ENCODE measurements at regions not wholly inside any gene's neighbourhood (a gene's known extent, or its start where the extent isn't known, plus 50 kb on each side); places are given as distances from the start of the nearest gene placed in this dataset.

GRCh38 chr3:20743553-20744321 lies 557.7 kb upstream of the SGO1 start:
- DNase-seq (ENCODE audit: low read depth in 2 of 2) = no peak
- H4K20me1 ChIP-seq (ENCODE audit: control insufficient read depth, extremely low read depth, insufficient read depth, low read length) = no peaks in the 10 kb centered on the region
- no peaks in the 10 kb centered on the region for H3K4me1 ChIP-seq (ENCODE audit: control insufficient read depth, extremely low read depth, insufficient read depth, low read length)
- no peak overlapping the region for H3K9ac ChIP-seq (ENCODE audit: insufficient read depth, low read length)
- H3K27me3 ChIP-seq (ENCODE audit: control insufficient read depth, insufficient read depth, low read length) = no peaks in the 10 kb centered on the region
- TF ChIP-seq EZH2 (IDR thresholded peaks at IDR 0.05; ENCODE audit: low read length, missing control alignments) (no peak), CTCF (conservative IDR thresholded peaks at IDR 0.05 in 1 of 2, IDR thresholded peaks at IDR 0.05 in 1 of 2; ENCODE audit: low read depth in 1 of 2, low read length in 2 of 2) (no peak)
- H2AFZ ChIP-seq (ENCODE audit: low read length) = no peak overlapping the region
- H3K9me3 ChIP-seq (ENCODE audit: control insufficient read depth, insufficient read depth, low read depth, low read length) = no peaks in the 10 kb centered on the region
- no peak overlapping the region for H3K4me3 ChIP-seq (replicated peaks in 1 of 4; ENCODE audit: control extremely low read depth in 1 of 4, insufficient read depth in 1 of 4, low read depth in 3 of 4, low read length in 4 of 4)
- H3K27ac ChIP-seq (ENCODE audit: insufficient read depth, low read length) = no peak overlapping the region
- H3K36me3 ChIP-seq (ENCODE audit: control insufficient read depth, insufficient read depth, low read length) = no peaks in the 10 kb centered on the region
- no peaks in the 10 kb centered on the region for H3K79me2 ChIP-seq (ENCODE audit: control insufficient read depth, insufficient read depth, low read length)
- H3K4me2 ChIP-seq (ENCODE audit: extremely low read depth, insufficient read depth, low read length) = no peak overlapping the region

- Histone ChIP-seq H3K9ac (ENCODE audit: insufficient read depth, low read length) (no peak overlapping the region), H3K79me2 (ENCODE audit: control insufficient read depth, insufficient read depth, low read length) (no peaks in the 10 kb centered on the region), H3K36me3 (ENCODE audit: control insufficient read depth, insufficient read depth, low read length) (no peaks in the 10 kb centered on the region), H4K20me1 (ENCODE audit: control insufficient read depth, extremely low read depth, insufficient read depth, low read length) (no peaks in the 10 kb centered on the region), H3K27ac (ENCODE audit: insufficient read depth, low read length) (no peak overlapping the region), H2AFZ (ENCODE audit: low read length) (no peak overlapping the region), H3K4me1 (ENCODE audit: control insufficient read depth, extremely low read depth, insufficient read depth, low read length) (no peaks in the 10 kb centered on the region), H3K4me2 (ENCODE audit: extremely low read depth, insufficient read depth, low read length) (no peak overlapping the region), H3K4me3 (replicated peaks in 1 of 4; ENCODE audit: control extremely low read depth in 1 of 4, insufficient read depth in 1 of 4, low read depth in 3 of 4, low read length in 4 of 4) (no peak overlapping the region), H3K9me3 (ENCODE audit: control insufficient read depth, insufficient read depth, low read depth, low read length) (no peaks in the 10 kb centered on the region), H3K27me3 (ENCODE audit: control insufficient read depth, insufficient read depth, low read length) (no peaks in the 10 kb centered on the region)
- no peak for DNase-seq (ENCODE audit: low read depth in 2 of 2)
- no peak for TF ChIP-seq EZH2 (IDR thresholded peaks at IDR 0.05; ENCODE audit: low read length, missing control alignments)
- TF ChIP-seq CTCF (conservative IDR thresholded peaks at IDR 0.05 in 1 of 2, IDR thresholded peaks at IDR 0.05 in 1 of 2; ENCODE audit: low read depth in 1 of 2, low read length in 2 of 2) = no peak
These were observed 557.0 kb upstream of the SGO1 start for GRCh38 chr3:20742903-20743552.

GRCh38 chr3:20741381-20741780 lies 555.4 kb upstream of the SGO1 start:
- H3K9ac ChIP-seq (ENCODE audit: insufficient read depth, low read length) = no peak overlapping the region
- peak in 1 of 2 donors; percentile 73 for DNase-seq (ENCODE audit: low read depth in 2 of 2)

More at GRCh38 chr3:20741381-20741780, 555.4 kb upstream of the SGO1 start:
- H3K27ac ChIP-seq (ENCODE audit: insufficient read depth, low read length) = no peak overlapping the region
- no peak for TF ChIP-seq EZH2 (IDR thresholded peaks at IDR 0.05; ENCODE audit: low read length, missing control alignments)
- no peak for TF ChIP-seq CTCF (conservative IDR thresholded peaks at IDR 0.05 in 1 of 2, IDR thresholded peaks at IDR 0.05 in 1 of 2; ENCODE audit: low read depth in 1 of 2, low read length in 2 of 2)
- no peaks in the 10 kb centered on the region for H3K79me2 ChIP-seq (ENCODE audit: control insufficient read depth, insufficient read depth, low read length)
- H3K36me3 ChIP-seq (ENCODE audit: control insufficient read depth, insufficient read depth, low read length) = no peaks in the 10 kb centered on the region
- no peaks in the 10 kb centered on the region for H3K9me3 ChIP-seq (ENCODE audit: control insufficient read depth, insufficient read depth, low read depth, low read length)
- H3K4me1 ChIP-seq (ENCODE audit: control insufficient read depth, extremely low read depth, insufficient read depth, low read length) = no peaks in the 10 kb centered on the region
- H3K27me3 ChIP-seq (ENCODE audit: control insufficient read depth, insufficient read depth, low read length) = no peaks in the 10 kb centered on the region
- no peak overlapping the region for H3K4me3 ChIP-seq (replicated peaks in 1 of 4; ENCODE audit: control extremely low read depth in 1 of 4, insufficient read depth in 1 of 4, low read depth in 3 of 4, low read length in 4 of 4)
- H4K20me1 ChIP-seq (ENCODE audit: control insufficient read depth, extremely low read depth, insufficient read depth, low read length) = no peaks in the 10 kb centered on the region
- no peak overlapping the region for H3K4me2 ChIP-seq (ENCODE audit: extremely low read depth, insufficient read depth, low read length)
- H2AFZ ChIP-seq (ENCODE audit: low read length) = no peak overlapping the region

All from fibroblast of lung (primary cell).